SH-SY5Y (cell line): ENCODE measurements at regions not wholly inside any gene's neighbourhood (a gene's known extent, or its start where the extent isn't known, plus 50 kb on each side); places are given as distances from the start of the nearest gene placed in this dataset.

ENCODE experiments used
- GATA2 ChIP-seq: IDR thresholded peaks from 2 replicates; pipeline ENCODE4 v1.6.1; 2011; ENCODE audit warnings: mild to moderate bottlenecking, low read depth, low read length
- GATA3 ChIP-seq: IDR thresholded peaks from 2 replicates; pipeline ENCODE4 v1.6.1; 2011; ENCODE audit warnings: low read depth, mild to moderate bottlenecking, low read length, moderate library complexity

- no peak for TF ChIP-seq GATA2
- TF ChIP-seq GATA3: no peak
These were observed 650.6 kb downstream of the SATB2 start for GRCh38 chr2:198807131-198807530.
